Right forelimb (tissue), 1 donor: ENCODE measurements at regions not wholly inside any gene's neighbourhood (a gene's known extent, or its start where the extent isn't known, plus 50 kb on each side); places are given as distances from the start of the nearest gene placed in this dataset.

Experiments
- DNase-seq: peaks from one replicate; pipeline ENCODE4 v3.0.0-alpha.2; 2018

DNA sequence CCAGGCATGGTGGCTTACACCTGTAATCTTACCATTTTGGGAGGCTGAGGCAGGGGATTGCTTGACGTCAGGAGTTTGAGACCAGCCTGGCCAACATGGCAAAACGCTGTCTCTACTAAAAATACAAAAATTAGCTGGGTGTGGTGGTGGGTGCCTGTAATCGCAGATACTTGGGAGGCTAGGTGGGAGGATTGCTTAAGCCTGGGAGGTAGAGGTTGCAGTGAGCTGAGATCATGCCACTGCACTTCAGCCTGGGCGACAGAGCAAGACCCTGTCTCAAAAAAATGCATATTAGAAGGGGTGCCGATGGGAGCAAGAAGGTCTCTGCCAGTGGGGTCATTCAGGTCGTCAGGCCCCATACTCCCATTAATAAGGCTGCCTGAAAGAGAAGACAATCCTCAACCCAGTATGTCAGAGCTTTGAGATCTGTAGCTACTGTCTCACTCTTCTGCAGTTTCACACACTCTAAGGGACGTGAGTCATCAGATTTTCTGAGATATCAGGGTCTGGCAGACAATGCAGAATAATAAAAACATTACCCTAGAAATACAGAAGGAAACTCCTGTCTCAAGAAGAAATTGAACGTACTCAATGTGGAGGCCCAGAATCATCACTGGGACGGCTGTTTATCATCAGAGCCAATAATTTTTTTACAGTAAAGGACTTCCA lies 176.7 kb upstream of the FAT1 start:
- DNase-seq: no peak

- no peak for DNase-seq
These were observed 177.3 kb upstream of the FAT1 start for GRCh38 chr4:186900984-186901383.

DNA sequence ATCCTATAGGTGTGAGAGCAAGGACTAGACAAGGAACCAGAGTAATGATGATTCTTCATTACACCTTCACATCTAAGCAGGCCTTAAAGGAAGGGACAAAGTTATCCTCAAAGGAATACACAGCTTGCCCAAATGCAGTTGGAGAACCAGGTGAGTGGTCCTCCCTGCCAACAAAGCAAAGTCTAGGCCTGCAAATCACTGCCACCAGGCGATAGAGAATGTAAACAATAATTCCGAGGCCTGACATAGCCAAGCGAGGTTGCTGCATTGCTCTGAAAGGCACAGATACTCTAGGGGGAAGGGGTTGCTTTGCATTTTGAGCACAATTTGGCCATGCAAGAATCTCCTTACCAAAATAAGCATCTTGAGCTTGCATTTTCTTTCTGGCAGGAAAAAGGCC lies 178.2 kb upstream of the FAT1 start:
- DNase-seq: no peak

GRCh38 chr4:186902361-186902760 lies 178.7 kb upstream of the FAT1 start:
- no peak for DNase-seq

- no peak for DNase-seq
These were observed 180.4 kb upstream of the FAT1 start for GRCh38 chr4:186904101-186904500.

GRCh38 chr4:186906722-186907121 lies 183.1 kb upstream of the FAT1 start:
- DNase-seq: no peak

DNA sequence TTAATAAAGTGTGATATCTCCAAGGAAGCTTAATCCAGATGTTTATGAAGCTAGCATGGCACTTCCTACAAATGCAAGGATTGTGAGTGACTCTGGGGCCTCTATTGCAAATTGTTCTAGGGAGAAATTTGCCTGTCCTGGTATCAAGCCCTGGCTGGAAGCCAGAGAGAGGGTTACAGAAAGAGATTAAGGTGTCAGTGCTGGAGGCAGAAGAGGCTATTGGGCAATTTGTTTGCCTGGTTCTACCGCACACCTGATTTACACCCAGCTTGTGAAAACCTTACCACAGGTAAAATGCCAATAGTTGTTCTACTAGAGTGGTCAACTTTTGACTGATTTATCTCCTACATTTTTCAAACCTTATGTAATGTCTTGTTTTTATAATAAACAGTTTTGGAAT lies 186.7 kb upstream of the FAT1 start:
- no peak for DNase-seq

- no peak for DNase-seq
These were observed 188.9 kb upstream of the FAT1 start for GRCh38 chr4:186912606-186913005.

GRCh38 chr4:186915816-186916215 lies 192.2 kb upstream of the FAT1 start:
- no peak for DNase-seq

GRCh38 chr4:186917136-186917535 lies 193.5 kb upstream of the FAT1 start:
- no peak for DNase-seq

DNA sequence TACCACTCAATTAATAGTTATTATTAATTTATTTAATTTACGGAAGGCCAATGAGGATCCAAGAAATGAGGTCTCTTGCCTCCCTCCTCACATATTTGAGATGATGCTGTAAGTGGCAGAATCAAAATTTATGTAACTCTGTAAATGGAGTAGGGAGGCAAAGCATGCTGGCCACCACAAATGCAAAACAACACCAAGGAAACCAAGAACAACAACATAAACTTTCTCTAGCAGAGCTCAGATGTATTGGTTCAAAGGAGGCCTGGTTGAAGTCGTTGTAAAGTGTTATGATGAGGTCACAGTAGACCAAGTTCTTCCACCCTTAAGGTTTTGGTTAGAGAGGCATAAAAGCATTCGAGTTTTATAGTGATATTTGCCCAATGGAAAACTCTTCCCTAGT lies 194.8 kb upstream of the FAT1 start:
- DNase-seq: no peak

DNA sequence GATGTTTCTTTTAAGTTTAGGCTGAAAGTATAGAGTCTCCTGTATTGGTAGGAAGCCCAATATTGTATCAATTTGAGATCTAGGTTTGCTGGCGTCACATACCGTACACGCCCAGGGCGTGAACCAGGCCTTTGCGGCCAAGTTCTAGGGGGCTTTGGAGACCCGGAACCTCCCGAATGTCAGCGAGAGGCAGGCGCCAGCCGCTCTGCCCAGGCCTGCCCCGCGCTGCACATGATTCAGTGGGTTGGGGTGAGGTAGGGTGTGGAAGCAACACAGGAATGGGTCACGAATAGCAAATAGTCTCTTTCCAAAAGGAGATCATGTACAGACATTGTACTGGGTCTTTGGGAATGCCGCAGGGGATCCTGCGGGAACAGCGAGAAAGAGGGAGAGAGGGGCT lies 195.7 kb upstream of the FAT1 start:
- DNase-seq: no peak

- DNase-seq: no peak
These were observed 196.8 kb upstream of the FAT1 start for GRCh38 chr4:186920483-186920882.

- DNase-seq: no peak
These were observed 197.3 kb upstream of the FAT1 start for GRCh38 chr4:186920992-186921391.

- DNase-seq: no peak
These were observed 201.1 kb upstream of the FAT1 start for GRCh38 chr4:186924723-186925122.

DNA sequence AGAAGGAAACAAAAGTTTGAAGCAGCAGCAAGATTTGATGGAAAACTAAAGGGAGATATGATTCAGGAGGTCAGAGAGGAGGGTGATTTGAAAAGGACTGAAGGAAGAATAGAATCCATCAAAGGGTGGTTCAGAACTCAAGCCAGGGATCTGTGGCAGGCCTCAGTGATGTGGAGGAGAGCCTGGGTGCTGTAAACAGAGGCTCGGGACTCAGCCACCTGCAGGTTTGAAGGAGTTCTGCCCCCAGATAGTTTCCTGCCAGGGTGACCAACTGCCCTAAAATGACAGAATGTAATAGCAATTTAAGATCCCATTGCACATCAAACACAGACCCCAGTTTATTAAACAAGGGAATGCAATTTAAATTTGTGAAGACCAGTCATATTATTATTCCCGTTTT lies 204.0 kb upstream of the FAT1 start:
- DNase-seq: no peak

- DNase-seq: no peak
These were observed 206.4 kb upstream of the FAT1 start for GRCh38 chr4:186930024-186930423.

GRCh38 chr4:186931519-186931918 lies 207.9 kb upstream of the FAT1 start:
- DNase-seq: no peak

DNA sequence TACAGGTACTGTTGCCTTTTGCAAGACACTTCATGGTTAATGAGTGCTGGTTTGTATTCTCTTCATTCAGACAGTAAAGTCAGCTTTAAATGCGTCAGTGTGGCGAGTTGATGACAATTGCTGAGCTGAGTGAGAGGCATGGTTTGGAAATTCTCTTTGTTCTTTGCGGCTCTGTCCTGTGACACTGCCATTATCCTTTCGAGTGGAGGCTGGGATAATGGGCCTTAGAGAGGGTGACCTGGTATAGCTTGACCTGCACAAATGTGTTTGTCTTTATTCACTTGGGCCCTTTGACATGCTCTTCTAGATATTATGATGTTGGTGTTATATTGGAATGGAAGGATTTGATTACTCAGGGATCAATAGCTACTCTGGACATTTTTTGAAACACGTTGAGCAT lies 208.5 kb upstream of the FAT1 start:
- no peak for DNase-seq

DNA sequence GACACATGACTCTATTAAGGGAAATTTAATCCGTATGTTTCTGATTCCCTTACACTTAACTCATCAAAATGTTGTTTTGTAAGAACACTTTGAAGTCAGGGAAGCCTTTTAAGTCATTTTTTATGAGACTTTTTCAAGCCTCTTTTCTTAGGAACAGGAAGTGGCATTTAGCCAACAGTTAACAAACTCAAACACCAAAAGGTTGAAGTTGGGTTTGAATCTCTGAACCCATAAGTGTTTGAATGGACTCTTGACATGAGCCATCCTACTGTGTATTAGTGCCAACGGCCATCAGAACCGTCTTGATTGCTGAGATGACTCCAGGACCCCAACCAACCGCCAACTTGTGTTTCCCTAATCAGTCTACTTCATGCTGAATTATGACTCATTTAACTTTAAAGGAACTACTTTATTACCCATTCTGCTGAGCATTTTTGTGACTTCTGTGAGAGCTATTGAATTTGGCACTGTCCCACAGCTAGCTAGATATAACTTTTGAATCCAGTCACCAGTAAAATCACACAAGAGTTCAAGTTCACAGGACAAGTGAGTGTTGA lies 209.1 kb upstream of the FAT1 start:
- no peak for DNase-seq

DNA sequence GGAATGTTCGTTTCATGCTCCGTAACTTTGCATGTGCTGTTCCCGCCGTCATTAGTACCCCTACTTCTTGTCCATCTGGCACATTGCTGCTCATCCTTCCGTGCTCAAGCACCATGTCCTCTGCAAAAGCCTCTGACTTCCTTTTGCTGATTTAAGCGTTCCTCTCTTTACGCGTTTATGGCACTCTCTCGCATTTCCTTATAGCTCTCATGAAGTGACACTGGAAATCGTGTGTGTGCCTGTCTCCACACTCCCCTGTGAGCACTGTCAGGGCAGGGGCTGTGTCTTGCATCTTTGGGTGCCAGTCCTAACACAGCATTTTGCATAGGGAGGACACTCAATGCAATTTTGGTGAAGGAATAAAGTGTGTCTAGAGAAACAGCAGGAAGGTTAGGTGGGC lies 210.6 kb upstream of the FAT1 start:
- DNase-seq: no peak

- DNase-seq: no peak
These were observed 211.3 kb upstream of the FAT1 start for GRCh38 chr4:186934841-186935443.

DNA sequence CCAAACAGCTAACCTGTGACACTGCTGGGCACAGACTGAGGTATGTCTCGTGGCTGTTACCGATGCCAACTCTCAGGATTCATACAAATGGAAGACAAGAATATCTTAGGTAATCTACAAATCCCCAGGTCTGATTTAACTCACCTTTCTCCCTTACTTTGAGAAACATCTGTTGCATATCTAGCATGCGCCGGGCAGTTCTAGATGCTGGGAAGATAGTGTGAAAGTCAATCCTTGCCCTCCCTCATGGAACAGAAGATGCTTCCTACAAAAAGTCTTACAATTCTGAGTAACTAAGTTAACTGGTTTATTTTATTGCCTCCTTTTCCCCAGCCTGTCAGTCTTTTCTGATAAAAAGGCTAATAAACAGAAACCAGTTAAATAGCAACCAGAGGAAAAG lies 212.2 kb upstream of the FAT1 start:
- DNase-seq: no peak

DNA sequence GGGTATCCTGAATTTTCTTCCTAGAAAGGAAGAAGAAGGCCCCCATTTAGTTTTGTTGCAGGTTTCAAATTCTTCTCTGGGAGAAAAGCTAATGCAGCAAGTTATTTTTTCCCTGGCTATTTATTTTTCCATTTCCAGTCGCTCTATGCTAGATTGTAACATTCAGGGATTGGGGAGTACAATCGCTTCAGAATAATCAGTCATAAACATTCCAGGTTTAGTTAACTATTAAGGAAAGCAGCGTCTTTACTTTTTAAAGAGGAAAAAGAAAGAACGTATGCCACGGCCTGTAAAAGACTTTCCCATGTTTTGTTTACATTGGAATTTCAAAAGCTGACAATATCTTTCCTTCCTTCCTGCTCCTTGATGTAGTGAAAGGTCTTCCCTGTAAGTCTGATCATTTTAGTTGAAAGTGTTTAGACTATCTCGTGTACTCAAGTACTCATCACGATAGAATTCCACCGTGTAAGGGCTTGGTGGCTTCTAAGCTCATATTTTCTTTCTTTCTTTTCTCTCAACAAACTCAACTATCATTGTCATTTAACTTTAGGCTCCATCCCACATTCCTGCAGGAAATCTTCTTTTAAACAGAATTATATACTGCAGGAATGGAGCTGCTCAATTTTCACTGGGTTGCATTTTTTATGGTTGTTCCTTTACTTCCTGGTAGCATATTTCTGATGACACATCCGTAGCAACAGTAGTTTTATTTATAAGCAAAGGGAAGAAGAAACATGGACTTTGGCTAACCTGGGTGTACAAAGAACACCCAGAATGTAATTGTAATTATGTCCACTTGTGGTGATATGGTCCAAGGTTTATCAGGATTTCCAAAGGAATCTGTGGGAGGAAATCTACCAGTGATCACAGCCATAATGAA lies 213.1 kb upstream of the FAT1 start:
- DNase-seq: no peak
